ENCODE measurements at regions not wholly inside any gene's neighbourhood (a gene's known extent, or its start where the extent isn't known, plus 50 kb on each side); places are given as distances from the start of the nearest gene placed in this dataset.

DNA sequence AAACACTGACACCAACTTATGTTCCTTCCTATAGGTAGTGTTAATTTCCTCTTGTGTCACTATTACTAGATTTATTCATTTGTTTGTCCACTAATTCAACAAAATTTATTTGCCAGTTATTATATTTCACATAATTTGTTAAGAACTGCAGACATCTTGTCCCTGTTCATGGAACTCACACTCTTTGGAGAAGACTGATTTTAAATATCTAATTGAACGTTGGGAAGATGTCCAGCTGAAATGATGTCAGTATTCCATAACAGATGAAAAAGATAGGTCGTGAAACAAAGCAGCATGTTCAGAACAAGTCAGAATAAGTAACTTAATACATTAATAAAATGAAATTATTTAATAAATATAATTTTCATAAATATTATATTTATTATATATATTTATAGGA is 873.1 kb upstream of the PHF14 start:
- H3K79me2 ChIP-seq (ENCODE audit: insufficient read depth, low read length), result no peaks in the 10 kb centered on the region
- peaks cover 0 to 3% of the 10 kb centered on the region in 2 donors for H3K9me3 ChIP-seq (replicated peaks in 1 of 2; ENCODE audit: control insufficient read depth in 1 of 2, insufficient read depth in 1 of 2, low read length in 2 of 2)
- DNase-seq, result no peak
- no peak overlapping the region for H3K9ac ChIP-seq (ENCODE audit: insufficient read depth, low read length, poor library complexity, severe bottlenecking)
- H3K4me3 ChIP-seq (replicated peaks in 1 of 3; ENCODE audit: low read depth in 2 of 3, low read length in 3 of 3), result no peak overlapping the region
- no peaks in the 10 kb centered on the region for H3K36me3 Mint-ChIP-seq
- no peaks in the 10 kb centered on the region for H3K4me1 ChIP-seq (ENCODE audit: control insufficient read depth in 1 of 2, insufficient read depth in 2 of 2, low read length in 2 of 2)
- no peak overlapping the region for H3K27ac ChIP-seq (ENCODE audit: low read depth in 1 of 2, low read length in 2 of 2)
- no peaks in the 10 kb centered on the region for H4K20me1 ChIP-seq (ENCODE audit: insufficient read depth, low read length)
- no peak overlapping the region for H3K4me2 ChIP-seq (replicated peaks; ENCODE audit: extremely low read depth, low read length, poor library complexity, severe bottlenecking)
- TF ChIP-seq CTCF (IDR thresholded peaks at IDR 0.05), result no peak
- no peaks in the 10 kb centered on the region for H3K27me3 ChIP-seq (ENCODE audit: control insufficient read depth in 2 of 2, insufficient read depth in 2 of 2, low read length in 2 of 2)
- no CpG with 5 or more reads among the region's 2 CpGs for WGBS (ENCODE audit: insufficient coverage)
- H3K27me3 Mint-ChIP-seq (ENCODE audit: low read depth in 3 of 3), result no peaks in the 10 kb centered on the region
- H3K4me3 Mint-ChIP-seq, result no peak overlapping the region
- no peaks in the 10 kb centered on the region for H3K36me3 ChIP-seq (replicated peaks in 1 of 2; ENCODE audit: control insufficient read depth in 1 of 2, insufficient read depth in 2 of 2, low read length in 2 of 2)
- H3K9me3 Mint-ChIP-seq, result peaks cover 0 to 12% (median 3%) of the 10 kb centered on the region in 7 donors
- intact Hi-C loops (cut with micrococcal nuclease), result no loop called here
- H3K4me1 Mint-ChIP-seq, result no peaks in the 10 kb centered on the region
- no peak overlapping the region for H3K27ac Mint-ChIP-seq
- H2AFZ ChIP-seq (ENCODE audit: insufficient read depth, low read depth, low read length, poor library complexity, severe bottlenecking), result no peak overlapping the region

DNA sequence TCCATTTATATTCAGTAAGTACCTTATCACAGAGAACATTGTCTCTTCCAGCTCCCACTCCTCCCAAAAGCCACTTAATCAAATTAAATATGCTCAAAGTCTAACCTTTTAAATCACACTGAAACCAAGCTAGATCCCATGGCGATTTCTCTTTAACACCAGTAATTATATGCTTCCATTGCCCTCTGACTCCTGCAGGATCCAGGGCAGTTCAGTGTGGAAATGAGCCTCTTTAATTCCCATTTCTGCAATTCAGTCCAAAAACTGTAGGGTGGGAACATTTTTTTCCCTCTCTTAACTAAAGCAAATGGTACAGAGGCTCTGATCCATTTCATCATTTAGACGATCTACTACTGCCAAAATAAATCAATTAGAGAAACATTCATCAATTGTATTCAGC is 872.3 kb upstream of the PHF14 start:
- no peaks in the 10 kb centered on the region for H3K36me3 ChIP-seq (replicated peaks in 1 of 2; ENCODE audit: control insufficient read depth in 1 of 2, insufficient read depth in 2 of 2, low read length in 2 of 2)
- no peak overlapping the region for H3K27ac ChIP-seq (ENCODE audit: low read depth in 1 of 2, low read length in 2 of 2)
- Mint-ChIP-seq H3K4me3 (no peak overlapping the region), H3K27me3 (ENCODE audit: low read depth in 3 of 3) (no peaks in the 10 kb centered on the region), H3K27ac (no peak overlapping the region), H3K36me3 (no peaks in the 10 kb centered on the region), H3K9me3 (peaks cover 0 to 12% (median 3%) of the 10 kb centered on the region in 7 donors), H3K4me1 (no peaks in the 10 kb centered on the region)
- intact Hi-C loops (cut with micrococcal nuclease), result no loop called here
- H3K79me2 ChIP-seq (ENCODE audit: insufficient read depth, low read length), result no peaks in the 10 kb centered on the region
- TF ChIP-seq CTCF (IDR thresholded peaks at IDR 0.05), result no peak
- no peak overlapping the region for H3K4me2 ChIP-seq (replicated peaks; ENCODE audit: extremely low read depth, low read length, poor library complexity, severe bottlenecking)
- H4K20me1 ChIP-seq (ENCODE audit: insufficient read depth, low read length), result no peaks in the 10 kb centered on the region
- H3K4me1 ChIP-seq (ENCODE audit: control insufficient read depth in 1 of 2, insufficient read depth in 2 of 2, low read length in 2 of 2), result no peaks in the 10 kb centered on the region
- no peak overlapping the region for H3K9ac ChIP-seq (ENCODE audit: insufficient read depth, low read length, poor library complexity, severe bottlenecking)
- H2AFZ ChIP-seq (ENCODE audit: insufficient read depth, low read depth, low read length, poor library complexity, severe bottlenecking), result no peak overlapping the region
- no peak for DNase-seq
- H3K4me3 ChIP-seq (replicated peaks in 1 of 3; ENCODE audit: low read depth in 2 of 3, low read length in 3 of 3), result no peak overlapping the region
- 92% methylated on average over 2 of the region's 2 CpGs for WGBS (ENCODE audit: insufficient coverage)
- no peaks in the 10 kb centered on the region for H3K27me3 ChIP-seq (ENCODE audit: control insufficient read depth in 2 of 2, insufficient read depth in 2 of 2, low read length in 2 of 2)
- peaks cover 0 to 3% of the 10 kb centered on the region in 2 donors for H3K9me3 ChIP-seq (replicated peaks in 1 of 2; ENCODE audit: control insufficient read depth in 1 of 2, insufficient read depth in 1 of 2, low read length in 2 of 2)
